ENCODE measurements at regions not wholly inside any gene's neighbourhood (a gene's known extent, or its start where the extent isn't known, plus 50 kb on each side); places are given as distances from the start of the nearest gene placed in this dataset.

GRCh38 chr4:56733352-56733751 lies 52.3 kb upstream of the HOPX start:
- DNase-seq (ENCODE audit: low read depth): no peak
- no peak overlapping the region for H3K4me3 ChIP-seq (ENCODE audit: low read length)
- TF ChIP-seq CTCF (conservative IDR thresholded peaks at IDR 0.05; ENCODE audit: low read depth, low read length): no peak

GRCh38 chr4:56732301-56732700 lies 51.2 kb upstream of the HOPX start:
- no peak overlapping the region for H3K4me3 ChIP-seq (ENCODE audit: low read length)
- DNase-seq (ENCODE audit: low read depth): no peak
- TF ChIP-seq CTCF (conservative IDR thresholded peaks at IDR 0.05; ENCODE audit: low read depth, low read length): no peak

- no peak for TF ChIP-seq CTCF (conservative IDR thresholded peaks at IDR 0.05; ENCODE audit: low read depth, low read length)
- no peak overlapping the region for H3K4me3 ChIP-seq (ENCODE audit: low read length)
- DNase-seq (ENCODE audit: low read depth): no peak
These were observed 50.8 kb upstream of the HOPX start for GRCh38 chr4:56731857-56732256.

Measured in retinal pigment epithelial cell (primary cell).